ENCODE measurements at regions not wholly inside any gene's neighbourhood (a gene's known extent, or its start where the extent isn't known, plus 50 kb on each side); places are given as distances from the start of the nearest gene placed in this dataset.

- no peak overlapping the region for H3K4me3 Mint-ChIP-seq
- CTCF ChIA-PET = no interaction called here
Measured at GRCh38 chr13:39803156-39803555, 147.7 kb downstream of the COG6 start.

More at GRCh38 chr13:39803156-39803555, 147.7 kb downstream of the COG6 start:
- POLR2A ChIA-PET = no interaction called here
- no peak; the same call in 1 of the 2 replicates for ATAC-seq
- no peak for DNase-seq (ENCODE audit: low spot score)
- Mint-ChIP-seq H3K4me1 (peaks cover 31% of the 10 kb centered on the region), H3K9me3 (peaks cover 26% of the 10 kb centered on the region), H3K36me3 (peaks cover 13% of the 10 kb centered on the region), H3K27ac (no peak overlapping the region; the same call in 1 of the 2 replicates), H3K27me3 (ENCODE audit: low read depth) (no peaks in the 10 kb centered on the region; the same call in 1 of the 2 replicates)
- TF ChIP-seq PREB (CRISPR knock-in tag; IDR thresholded peaks at IDR 0.05; ENCODE audit: borderline replicate concordance) (no peak), CREM (CRISPR knock-in tag; IDR thresholded peaks at IDR 0.05) (no peak), PRDM15 (CRISPR knock-in tag; IDR thresholded peaks at IDR 0.05) (no peak), ATF6 (CRISPR knock-in tag; IDR thresholded peaks at IDR 0.05) (no peak), ZNF425 (CRISPR knock-in tag; conservative IDR thresholded peaks at IDR 0.05) (no peak), NR3C1 (CRISPR knock-in tag; conservative IDR thresholded peaks at IDR 0.05; ENCODE audit: low read depth) (no peak), GTF2I (CRISPR knock-in tag; conservative IDR thresholded peaks at IDR 0.05) (no peak), JUN (CRISPR knock-in tag; IDR thresholded peaks at IDR 0.05) (no peak), HMGXB4 (CRISPR knock-in tag; IDR thresholded peaks at IDR 0.05) (no peak), TEAD4 (CRISPR knock-in tag; IDR thresholded peaks at IDR 0.05) (no peak), ZNF317 (CRISPR knock-in tag; IDR thresholded peaks at IDR 0.05; ENCODE audit: borderline replicate concordance, low read depth) (no peak)
